ENCODE measurements at regions not wholly inside any gene's neighbourhood (a gene's known extent, or its start where the extent isn't known, plus 50 kb on each side); places are given as distances from the start of the nearest gene placed in this dataset.

- Histone ChIP-seq H3K36me3 (replicated peaks in 1 of 2; ENCODE audit: control insufficient read depth in 1 of 2, insufficient read depth in 2 of 2, low read length in 2 of 2) (no peaks in the 10 kb centered on the region), H3K27ac (ENCODE audit: low read depth in 1 of 2, low read length in 2 of 2) (no peak overlapping the region), H3K4me1 (ENCODE audit: control insufficient read depth in 1 of 2, insufficient read depth in 2 of 2, low read length in 2 of 2) (no peaks in the 10 kb centered on the region), H3K4me3 (replicated peaks in 1 of 3; ENCODE audit: low read depth in 2 of 3, low read length in 3 of 3) (no peak overlapping the region), H3K9me3 (replicated peaks in 1 of 2; ENCODE audit: control insufficient read depth in 1 of 2, insufficient read depth in 1 of 2, low read length in 2 of 2) (no peaks in the 10 kb centered on the region), H3K9ac (ENCODE audit: insufficient read depth, low read length, poor library complexity, severe bottlenecking) (no peak overlapping the region), H3K27me3 (ENCODE audit: control insufficient read depth in 2 of 2, insufficient read depth in 2 of 2, low read length in 2 of 2) (no peaks in the 10 kb centered on the region), H2AFZ (ENCODE audit: insufficient read depth, low read depth, low read length, poor library complexity, severe bottlenecking) (no peak overlapping the region), H3K4me2 (replicated peaks; ENCODE audit: extremely low read depth, low read length, poor library complexity, severe bottlenecking) (no peak overlapping the region), H4K20me1 (ENCODE audit: insufficient read depth, low read length) (no peaks in the 10 kb centered on the region), H3K79me2 (ENCODE audit: insufficient read depth, low read length) (no peaks in the 10 kb centered on the region)
- H3K4me3 Mint-ChIP-seq, result no peak overlapping the region
- no peaks in the 10 kb centered on the region for H3K36me3 Mint-ChIP-seq
- no peak overlapping the region for H3K27ac Mint-ChIP-seq
- WGBS (ENCODE audit: insufficient coverage), result 91% methylated on average over 1 of the region's 2 CpGs
- peaks cover 4 to 11% (median 5%) of the 10 kb centered on the region in 3 donors for H3K27me3 Mint-ChIP-seq (ENCODE audit: low read depth in 3 of 3)
- peaks cover 0 to 3% (median 1%) of the 10 kb centered on the region in 7 donors for H3K9me3 Mint-ChIP-seq
- no peaks in the 10 kb centered on the region for H3K4me1 Mint-ChIP-seq
- intact Hi-C loops (cut with micrococcal nuclease), result no loop called here
- TF ChIP-seq CTCF (IDR thresholded peaks at IDR 0.05), result no peak
- DNase-seq, result no peak
These were observed 299.1 kb upstream of the ROPN1 start for GRCh38 chr3:124291008-124291407.

- Mint-ChIP-seq H3K36me3 (no peaks in the 10 kb centered on the region), H3K27me3 (ENCODE audit: low read depth in 3 of 3) (peaks cover 1 to 12% (median 4%) of the 10 kb centered on the region in 3 donors), H3K27ac (no peak overlapping the region), H3K4me1 (no peaks in the 10 kb centered on the region), H3K9me3 (peaks cover 0 to 3% (median 0%) of the 10 kb centered on the region in 7 donors), H3K4me3 (no peak overlapping the region)
- intact Hi-C loops (cut with micrococcal nuclease), result no loop called here
- Histone ChIP-seq H3K27me3 (ENCODE audit: control insufficient read depth in 2 of 2, insufficient read depth in 2 of 2, low read length in 2 of 2) (no peaks in the 10 kb centered on the region), H3K27ac (ENCODE audit: low read depth in 1 of 2, low read length in 2 of 2) (no peak overlapping the region), H3K79me2 (ENCODE audit: insufficient read depth, low read length) (no peaks in the 10 kb centered on the region), H3K4me1 (ENCODE audit: control insufficient read depth in 1 of 2, insufficient read depth in 2 of 2, low read length in 2 of 2) (no peaks in the 10 kb centered on the region), H3K4me2 (replicated peaks; ENCODE audit: extremely low read depth, low read length, poor library complexity, severe bottlenecking) (no peak overlapping the region), H3K36me3 (replicated peaks in 1 of 2; ENCODE audit: control insufficient read depth in 1 of 2, insufficient read depth in 2 of 2, low read length in 2 of 2) (no peaks in the 10 kb centered on the region), H4K20me1 (ENCODE audit: insufficient read depth, low read length) (no peaks in the 10 kb centered on the region), H3K9ac (ENCODE audit: insufficient read depth, low read length, poor library complexity, severe bottlenecking) (no peak overlapping the region), H3K9me3 (replicated peaks in 1 of 2; ENCODE audit: control insufficient read depth in 1 of 2, insufficient read depth in 1 of 2, low read length in 2 of 2) (no peaks in the 10 kb centered on the region), H3K4me3 (replicated peaks in 1 of 3; ENCODE audit: low read depth in 2 of 3, low read length in 3 of 3) (no peak overlapping the region), H2AFZ (ENCODE audit: insufficient read depth, low read depth, low read length, poor library complexity, severe bottlenecking) (no peak overlapping the region)
- TF ChIP-seq CTCF (IDR thresholded peaks at IDR 0.05), result no peak
- WGBS (ENCODE audit: insufficient coverage), result no CpG with 5 or more reads among the region's 4 CpGs
- no peak for DNase-seq
These were observed 300.4 kb upstream of the ROPN1 start for GRCh38 chr3:124292329-124292728.

Data from CD14-positive monocyte (primary cell).